ENCODE measurements at regions not wholly inside any gene's neighbourhood (a gene's known extent, or its start where the extent isn't known, plus 50 kb on each side); places are given as distances from the start of the nearest gene placed in this dataset.

DNA sequence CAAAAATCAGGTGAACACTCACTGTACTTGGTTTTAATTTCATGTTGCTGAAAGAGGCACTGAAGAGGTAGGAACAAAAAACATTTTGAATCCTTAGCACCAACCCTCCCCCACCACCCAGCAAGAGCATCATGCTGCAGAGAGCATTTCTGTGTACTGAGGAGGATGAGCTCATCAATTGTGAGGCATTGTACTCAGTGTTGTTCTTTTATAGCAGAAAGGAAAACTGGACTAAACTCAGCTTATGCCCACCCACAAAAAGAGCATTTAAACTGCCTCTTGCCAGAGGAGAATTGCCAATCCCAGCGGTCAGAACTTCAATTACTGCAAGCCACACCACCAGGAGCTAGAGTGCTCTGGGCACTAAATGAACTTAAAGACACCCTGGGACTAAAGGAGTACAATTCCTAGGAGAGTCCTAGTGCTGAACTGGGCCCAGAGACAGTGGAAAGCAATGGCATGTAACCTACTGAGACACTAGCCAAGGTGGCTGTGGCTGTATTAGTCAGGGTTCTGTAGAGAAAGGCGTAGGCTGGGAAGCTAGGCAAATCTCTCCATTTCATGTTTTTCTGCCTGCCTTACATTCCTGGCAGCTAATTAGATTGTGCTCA lies 280.7 kb upstream of the KLHL4 start:
- TF ChIP-seq NBN (IDR thresholded peaks at IDR 0.05) (no peak), SUZ12 (IDR thresholded peaks at IDR 0.05; ENCODE audit: unreplicated experiment) (no peak), BACH1 (IDR thresholded peaks at IDR 0.05; ENCODE audit: borderline replicate concordance) (no peak), POLR2AphosphoS2 (IDR thresholded peaks at IDR 0.05; ENCODE audit: low read depth, low read length) (no peak), MYC (IDR thresholded peaks at IDR 0.05; ENCODE audit: insufficient read depth, insufficient read length, insufficient replicate concordance, low read length, severe bottlenecking) (no peak), SRF (IDR thresholded peaks at IDR 0.05; ENCODE audit: low read depth in 2 of 2, low read length in 2 of 2) (no peak), ASH2L (IDR thresholded peaks at IDR 0.05; ENCODE audit: borderline replicate concordance, low read depth) (no peak), RUNX3 (IDR thresholded peaks at IDR 0.05; ENCODE audit: low read length) (no peak), KLF5 (IDR thresholded peaks at IDR 0.05; ENCODE audit: partially characterized antibody) (no peak), ZNF24 (IDR thresholded peaks at IDR 0.05) (no peak), MXI1 (IDR thresholded peaks at IDR 0.05; ENCODE audit: low read depth, low read length) (no peak)
- TF ChIP-seq, protein P1, sequence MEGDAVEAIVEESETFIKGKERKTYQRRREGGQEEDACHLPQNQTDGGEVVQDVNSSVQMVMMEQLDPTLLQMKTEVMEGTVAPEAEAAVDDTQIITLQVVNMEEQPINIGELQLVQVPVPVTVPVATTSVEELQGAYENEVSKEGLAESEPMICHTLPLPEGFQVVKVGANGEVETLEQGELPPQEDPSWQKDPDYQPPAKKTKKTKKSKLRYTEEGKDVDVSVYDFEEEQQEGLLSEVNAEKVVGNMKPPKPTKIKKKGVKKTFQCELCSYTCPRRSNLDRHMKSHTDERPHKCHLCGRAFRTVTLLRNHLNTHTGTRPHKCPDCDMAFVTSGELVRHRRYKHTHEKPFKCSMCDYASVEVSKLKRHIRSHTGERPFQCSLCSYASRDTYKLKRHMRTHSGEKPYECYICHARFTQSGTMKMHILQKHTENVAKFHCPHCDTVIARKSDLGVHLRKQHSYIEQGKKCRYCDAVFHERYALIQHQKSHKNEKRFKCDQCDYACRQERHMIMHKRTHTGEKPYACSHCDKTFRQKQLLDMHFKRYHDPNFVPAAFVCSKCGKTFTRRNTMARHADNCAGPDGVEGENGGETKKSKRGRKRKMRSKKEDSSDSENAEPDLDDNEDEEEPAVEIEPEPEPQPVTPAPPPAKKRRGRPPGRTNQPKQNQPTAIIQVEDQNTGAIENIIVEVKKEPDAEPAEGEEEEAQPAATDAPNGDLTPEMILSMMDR (IDR thresholded peaks at IDR 0.05 in 2 of 3, conservative IDR thresholded peaks at IDR 0.05 in 1 of 3; ENCODE audit: control insufficient read depth in 2 of 3, extremely low read depth in 1 of 3, insufficient read depth in 1 of 3, low read depth in 3 of 3, low read length in 3 of 3) = no peak
- TF ChIP-seq, protein P2, sequence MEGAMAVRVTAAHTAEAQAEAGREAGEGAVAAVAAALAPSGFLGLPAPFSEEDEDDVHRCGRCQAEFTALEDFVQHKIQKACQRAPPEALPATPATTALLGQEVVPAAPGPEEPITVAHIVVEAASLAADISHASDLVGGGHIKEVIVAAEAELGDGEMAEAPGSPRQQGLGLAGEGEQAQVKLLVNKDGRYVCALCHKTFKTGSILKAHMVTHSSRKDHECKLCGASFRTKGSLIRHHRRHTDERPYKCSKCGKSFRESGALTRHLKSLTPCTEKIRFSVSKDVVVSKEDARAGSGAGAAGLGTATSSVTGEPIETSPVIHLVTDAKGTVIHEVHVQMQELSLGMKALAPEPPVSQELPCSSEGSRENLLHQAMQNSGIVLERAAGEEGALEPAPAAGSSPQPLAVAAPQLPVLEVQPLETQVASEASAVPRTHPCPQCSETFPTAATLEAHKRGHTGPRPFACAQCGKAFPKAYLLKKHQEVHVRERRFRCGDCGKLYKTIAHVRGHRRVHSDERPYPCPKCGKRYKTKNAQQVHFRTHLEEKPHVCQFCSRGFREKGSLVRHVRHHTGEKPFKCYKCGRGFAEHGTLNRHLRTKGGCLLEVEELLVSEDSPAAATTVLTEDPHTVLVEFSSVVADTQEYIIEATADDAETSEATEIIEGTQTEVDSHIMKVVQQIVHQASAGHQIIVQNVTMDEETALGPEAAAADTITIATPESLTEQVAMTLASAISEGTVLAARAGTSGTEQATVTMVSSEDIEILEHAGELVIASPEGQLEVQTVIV (IDR thresholded peaks at IDR 0.05; ENCODE audit: borderline replicate concordance, partially characterized antibody) = no peak
- no peaks in the 10 kb centered on the region for H3K27me3 ChIP-seq (replicated peaks in 1 of 2; ENCODE audit: control insufficient read depth in 2 of 2, insufficient read depth in 2 of 2, low read length in 1 of 2)
- H3K79me2 ChIP-seq (ENCODE audit: control insufficient read depth, insufficient read depth, low read length) = no peaks in the 10 kb centered on the region
- no peaks in the 10 kb centered on the region for H3K9me3 ChIP-seq (replicated peaks; ENCODE audit: control insufficient read depth, insufficient read depth, low read length)
- H3K36me3 ChIP-seq (ENCODE audit: control insufficient read depth in 2 of 2, insufficient read depth in 2 of 2, low read length in 1 of 2) = no peaks in the 10 kb centered on the region
- ChIA-PET CTCF (no interaction called here), RAD21 (ENCODE audit: unreplicated experiment) (no interaction called here), SMC1A (ENCODE audit: uncharacterized antibody, unreplicated experiment) (no interaction called here), POLR2A (no interaction called here)
- no peaks in the 10 kb centered on the region for H3K4me1 ChIP-seq (ENCODE audit: control insufficient read depth, insufficient read depth, low read length)
- DNase-seq (ENCODE audit: low read depth, low spot score) (no peak), FAIRE-seq (no peak), ATAC-seq (no peak)
- H4K20me1 ChIP-seq (ENCODE audit: control insufficient read depth, insufficient read depth) = no peaks in the 10 kb centered on the region
- H3K4me3 ChIP-seq = no peak overlapping the region
- no TSS peak for BruUV-seq (replicated peaks)
- no peak overlapping the region for H2AFZ ChIP-seq (ENCODE audit: control insufficient read depth, low read depth, low read length)
- intact Hi-C loops (cut with micrococcal nuclease; ENCODE audit: unreplicated experiment) (no loop called here), in situ Hi-C loops (cut with MboI) (no loop called here)
- no peak overlapping the region for H3K27ac ChIP-seq (ENCODE audit: control insufficient read depth, insufficient read depth)
- H3K9ac ChIP-seq (ENCODE audit: control insufficient read depth, insufficient read depth, low read length) = no peak overlapping the region
- 21% methylated on average over 2 of the region's 2 CpGs for WGBS (ENCODE audit: insufficient coverage, insufficient replicate concordance, low lambda C conversion rate, missing lambda C conversion rate)
- no peak overlapping the region for H3K4me2 ChIP-seq (ENCODE audit: control insufficient read depth, insufficient read depth)

All from GM12878 (cell line).